GM23338 (cell line): ENCODE measurements at regions not wholly inside any gene's neighbourhood (a gene's known extent, or its start where the extent isn't known, plus 50 kb on each side); places are given as distances from the start of the nearest gene placed in this dataset.

Source experiments
- ATAC-seq: fragments of 200-7000 bp; cut with Tn5 transposase; 3 replicates; pipeline ENCODE4 v1.9.1; 2020
- DNase-seq: peaks from one replicate; pipeline ENCODE4 v3.0.0-alpha.2; 2015; ENCODE audit warnings: low spot score
- H2AFZ ChIP-seq: fragments of 200-600 bp; sonication (generic); 2 replicates; pipeline ENCODE4 v1.8.0; 2016; ENCODE audit warnings: antibody characterized with exemption, mild to moderate bottlenecking, moderate library complexity
- H3F3A ChIP-seq: fragments of 200-600 bp; sonication (generic); replicated peaks from 2 replicates; pipeline ENCODE4 v1.8.0; 2017; ENCODE audit warnings: antibody characterized with exemption, mixed run types, low read depth
- H3K27ac ChIP-seq: fragments of 200-600 bp; sonication (generic); 2 replicates; pipeline ENCODE4 v1.6.1; 2016; ENCODE audit warnings: low read depth
- H3K27me3 ChIP-seq: fragments of 200-600 bp; sonication (generic); 2 replicates; pipeline ENCODE4 v1.8.0; 2016; ENCODE audit warnings: mild to moderate bottlenecking, mixed run types, moderate library complexity; ENCODE audit not compliant: insufficient read depth
- H3K36me3 ChIP-seq: fragments of 200-600 bp; sonication (generic); 2 replicates; pipeline ENCODE4 v1.8.0; 2016; ENCODE audit warnings: mild to moderate bottlenecking; ENCODE audit not compliant: insufficient read depth
- H3K4me1 ChIP-seq: fragments of 200-600 bp; sonication (generic); 2 replicates; pipeline ENCODE4 v1.8.0; 2016; ENCODE audit warnings: mild to moderate bottlenecking, moderate library complexity; ENCODE audit not compliant: insufficient read depth
- H3K4me2 ChIP-seq: fragments of 200-600 bp; sonication (generic); 2 replicates; pipeline ENCODE4 v1.7.1; 2017; ENCODE audit warnings: mixed run types
- H3K4me3 ChIP-seq: fragments of 200-600 bp; sonication (generic); 2 replicates; pipeline ENCODE4 v1.6.1; 2016; ENCODE audit warnings: mixed run types
- H3K79me2 ChIP-seq: fragments of 200-600 bp; sonication (generic); replicated peaks from 2 replicates; pipeline ENCODE4 v1.8.0; 2017; ENCODE audit warnings: mild to moderate bottlenecking; ENCODE audit not compliant: insufficient read depth
- H3K9me2 ChIP-seq: fragments of 200-600 bp; sonication (generic); 2 replicates; pipeline ENCODE4 v1.8.0; 2017; ENCODE audit not compliant: insufficient read depth
- H4K20me1 ChIP-seq: fragments of 200-600 bp; sonication (generic); replicated peaks from 2 replicates; pipeline ENCODE4 v1.8.0; 2017; ENCODE audit warnings: mild to moderate bottlenecking; ENCODE audit not compliant: insufficient read depth
- H3K27ac Mint-ChIP-seq: 2 replicates; pipeline ENCODE4 v1.8.0; 2020; ENCODE audit warnings: inconsistent platforms, mild to moderate bottlenecking, moderate library complexity, mixed read lengths
- H3K27me3 Mint-ChIP-seq: 3 replicates; pipeline ENCODE4 v1.8.0; 2022; ENCODE audit warnings: low read depth, mild to moderate bottlenecking, moderate library complexity, mixed read lengths, inconsistent platforms; ENCODE audit not compliant: insufficient read depth, poor library complexity
- H3K36me3 Mint-ChIP-seq: 3 replicates; pipeline ENCODE4 v1.8.0; 2021; ENCODE audit warnings: low read depth, mild to moderate bottlenecking, inconsistent platforms, moderate library complexity, mixed read lengths
- H3K4me1 Mint-ChIP-seq: 3 replicates; pipeline ENCODE4 v1.8.0; 2020; ENCODE audit warnings: mild to moderate bottlenecking, inconsistent platforms, mixed read lengths
- H3K4me3 Mint-ChIP-seq: 3 replicates; pipeline ENCODE4 v1.8.0; 2021; ENCODE audit warnings: moderate library complexity, mild to moderate bottlenecking, inconsistent platforms, mixed read lengths
- H3K9me3 Mint-ChIP-seq: 3 replicates; pipeline ENCODE4 v1.8.0; 2020; ENCODE audit warnings: moderate library complexity, mild to moderate bottlenecking, inconsistent platforms, mixed read lengths
- CREB1 ChIP-seq: fragments of 250-450 bp; sonication (Bioruptor Pico); IDR thresholded peaks from 2 replicates; pipeline ENCODE4 v1.5.0; 2020; ENCODE audit warnings: low read depth, mild to moderate bottlenecking, moderate library complexity
- CTCF ChIP-seq, 2 experiments: fragments of 200-600 bp in 1 of 2; sonication (generic) in 1 of 2; conservative IDR thresholded peaks; 2 replicates each; pipeline versions ENCODE4 v1.5.1 to v1.6.1; 2016 to 2017; ENCODE audit warnings: antibody characterized with exemption in 2 of 2, low read depth in 2 of 2, mild to moderate bottlenecking in 2 of 2, moderate library complexity in 1 of 2
- ETS1 ChIP-seq: IDR thresholded peaks from 2 replicates; pipeline ENCODE4 v1.6.1; 2016; ENCODE audit warnings: antibody characterized with exemption
- EZH2 ChIP-seq: fragments of 200-600 bp; sonication (generic); IDR thresholded peaks from one replicate; pipeline ENCODE4 v1.8.0; 2017; ENCODE audit warnings: antibody characterized with exemption, mild to moderate bottlenecking, low read depth; ENCODE audit not compliant: unreplicated experiment
- JUNB ChIP-seq: IDR thresholded peaks from one replicate; pipeline ENCODE4 v1.6.1; 2016; ENCODE audit warnings: antibody characterized with exemption; ENCODE audit not compliant: unreplicated experiment
- POLR2AphosphoS5 ChIP-seq: IDR thresholded peaks from 2 replicates; pipeline ENCODE4 v1.6.1; 2016; ENCODE audit warnings: antibody characterized with exemption, low read depth
- REST ChIP-seq: IDR thresholded peaks from one replicate; pipeline ENCODE4 v1.6.1; 2018; ENCODE audit warnings: antibody characterized with exemption; ENCODE audit not compliant: unreplicated experiment
- STAT1 ChIP-seq: IDR thresholded peaks from one replicate; pipeline ENCODE4 v1.6.1; 2016; ENCODE audit warnings: antibody characterized with exemption; ENCODE audit not compliant: unreplicated experiment
- ZNF331 ChIP-seq: fragments of 250-450 bp; sonication (Bioruptor Pico); IDR thresholded peaks from 2 replicates; pipeline ENCODE4 v1.5.0; 2020; ENCODE audit warnings: low read depth, mild to moderate bottlenecking, moderate library complexity

- H4K20me1 ChIP-seq, result no peaks in the 10 kb centered on the region
- H3K4me1 Mint-ChIP-seq, result peaks cover 34% of the 10 kb centered on the region
- H3K36me3 ChIP-seq, result no peaks in the 10 kb centered on the region
- TF ChIP-seq POLR2AphosphoS5 (no peak), ZNF331 (0 out of 2 replicates have a peak, but pooled peaks have one; percentile 15), CTCF (conservative IDR thresholded peaks at IDR 0.05; ENCODE audit: low read depth in 2 of 2) (peak; percentile 69 to 75), EZH2 (no peak), REST (no peak), ETS1 (no peak), JUNB (no peak), CREB1 (no peak), STAT1 (no peak)
- peak; percentile 91 for ATAC-seq
- peak overlapping the region; percentile 57; the same call in 1 of the 2 replicates for H3K4me2 ChIP-seq
- peak overlapping the region; percentile 69 for H2AFZ ChIP-seq
- H3K36me3 Mint-ChIP-seq, result peaks cover 3% of the 10 kb centered on the region; the same call in 1 of the 3 replicates
- H3K4me3 ChIP-seq, result no peak overlapping the region
- no peak overlapping the region for H3K4me3 Mint-ChIP-seq
- peak overlapping the region; percentile 16; the same call in 1 of the 2 replicates for H3K27ac Mint-ChIP-seq
- H3K27me3 ChIP-seq, result no peaks in the 10 kb centered on the region
- H3K9me3 Mint-ChIP-seq, result peaks cover 2% of the 10 kb centered on the region; the same call in 1 of the 3 replicates
- H3K27ac ChIP-seq, result no peak overlapping the region
- no peaks in the 10 kb centered on the region for H3K9me2 ChIP-seq
- no peaks in the 10 kb centered on the region for H3K79me2 ChIP-seq
- 0 out of 2 replicates have a peak, but pooled peaks cover 7% of the 10 kb centered on the region for H3F3A ChIP-seq
- peak; percentile 70 for DNase-seq
- peaks cover 13% of the 10 kb centered on the region for H3K27me3 Mint-ChIP-seq
- H3K4me1 ChIP-seq, result peaks cover 19% of the 10 kb centered on the region
Measured at GRCh38 chr2:47653902-47654789, 83.4 kb upstream of the KCNK12 start.
